8988T (cell line): ENCODE measurements at regions not wholly inside any gene's neighbourhood (a gene's known extent, or its start where the extent isn't known, plus 50 kb on each side); places are given as distances from the start of the nearest gene placed in this dataset.

ENCODE experiments used
- DNase-seq: peaks from one replicate; pipeline ENCODE4 v3.0.0; 2011

GRCh38 chr11:64501500-64502427 is 54.0 kb upstream of the SLC22A11 start:
- no peak for DNase-seq

- DNase-seq = no peak
Observed at GRCh38 chr11:64502634-64503033, 53.1 kb upstream of the SLC22A11 start.

- DNase-seq = no peak
Observed at GRCh38 chr11:64503186-64503753, 52.5 kb upstream of the SLC22A11 start.

GRCh38 chr11:64504999-64505398 is 50.7 kb upstream of the SLC22A11 start:
- no peak for DNase-seq
